ENCODE measurements at regions not wholly inside any gene's neighbourhood (a gene's known extent, or its start where the extent isn't known, plus 50 kb on each side); places are given as distances from the start of the nearest gene placed in this dataset.

- 79 to 85% (median 85%) methylated on average over 4 of the region's 4 CpGs for WGBS, 3 donors
Observed at GRCh38 chr18:67964462-67964861, 447.9 kb upstream of the DSEL start.

GRCh38 chr18:67961701-67962440 lies 445.4 kb upstream of the DSEL start:
- Histone ChIP-seq H3K27ac (no peak overlapping the region), H3K9me3 (no peaks in the 10 kb centered on the region), H3K4me1 (ENCODE audit: insufficient read depth) (no peaks in the 10 kb centered on the region), H3K36me3 (no peaks in the 10 kb centered on the region), H3K4me3 (no peak overlapping the region), H3K27me3 (no peaks in the 10 kb centered on the region)
- TF ChIP-seq CTCF (IDR thresholded peaks at IDR 0.05) = no peak
- no peak for TF ChIP-seq EP300 (IDR thresholded peaks at IDR 0.05)
- TF ChIP-seq POLR2A (IDR thresholded peaks at IDR 0.05) = no peak
- intact Hi-C loops (cut with DNase I) = no loop called here
- DNase-seq = no peak
- WGBS, 3 donors = 87 to 90% (median 88%) methylated on average over 7 of the region's 7 CpGs

More at GRCh38 chr18:67964462-67964861, 447.9 kb upstream of the DSEL start:
- Histone ChIP-seq H3K4me3 (no peak overlapping the region), H3K27me3 (no peaks in the 10 kb centered on the region), H3K9me3 (no peaks in the 10 kb centered on the region), H3K36me3 (no peaks in the 10 kb centered on the region), H3K27ac (no peak overlapping the region), H3K4me1 (ENCODE audit: insufficient read depth) (no peaks in the 10 kb centered on the region)
- TF ChIP-seq EP300 (IDR thresholded peaks at IDR 0.05) (no peak), POLR2A (IDR thresholded peaks at IDR 0.05) (no peak), CTCF (IDR thresholded peaks at IDR 0.05) (no peak)
- no peak for DNase-seq
- intact Hi-C loops (cut with DNase I) = no loop called here

DNA sequence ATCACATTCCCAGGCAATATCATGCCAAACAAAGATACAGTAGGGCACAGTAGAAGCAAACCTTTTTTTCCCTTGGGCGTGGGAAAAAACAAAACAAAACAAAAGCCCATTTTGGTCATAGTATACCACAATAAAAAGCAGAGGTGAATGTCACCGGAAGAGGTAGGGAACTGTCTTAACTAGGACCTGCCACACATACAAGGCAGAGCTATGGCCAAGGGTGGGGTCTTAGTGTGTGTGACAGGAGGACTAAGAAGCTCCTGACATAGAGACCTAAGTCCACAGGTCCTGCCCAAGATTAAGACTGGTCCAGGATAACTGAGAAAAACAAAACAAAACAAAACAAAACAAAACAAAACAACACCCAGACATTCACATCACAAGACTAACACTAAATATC lies 441.2 kb upstream of the DSEL start:
- DNase-seq = no peak
- TF ChIP-seq CTCF (IDR thresholded peaks at IDR 0.05) = no peak
- no peak for TF ChIP-seq POLR2A (IDR thresholded peaks at IDR 0.05)
- no peak for TF ChIP-seq EP300 (IDR thresholded peaks at IDR 0.05)
- intact Hi-C loops (cut with DNase I) = no loop called here
- Histone ChIP-seq H3K36me3 (no peaks in the 10 kb centered on the region), H3K27ac (no peak overlapping the region), H3K9me3 (no peaks in the 10 kb centered on the region), H3K27me3 (no peaks in the 10 kb centered on the region), H3K4me1 (ENCODE audit: insufficient read depth) (no peaks in the 10 kb centered on the region), H3K4me3 (no peak overlapping the region)
- WGBS, 3 donors = 80 to 88% (median 83%) methylated on average over 2 of the region's 2 CpGs

DNA sequence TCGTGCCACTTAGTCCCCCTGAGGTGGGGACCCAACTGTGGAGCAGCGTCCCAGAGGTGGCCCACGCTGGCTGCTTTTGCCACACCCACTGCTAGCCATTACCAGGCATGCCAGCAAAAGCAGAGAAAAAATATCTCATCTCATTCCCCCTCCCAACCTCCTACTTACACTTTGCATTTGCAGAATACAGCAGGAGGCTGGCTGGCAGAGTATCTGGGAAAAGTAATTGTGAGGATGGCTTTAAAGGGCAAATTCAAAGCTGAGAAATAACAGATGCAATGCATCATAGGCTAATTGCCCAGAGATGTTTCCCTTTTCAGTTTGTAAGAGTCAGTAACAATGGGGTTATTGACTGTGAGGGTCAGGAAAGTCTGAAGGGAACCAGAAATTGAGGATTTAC lies 438.1 kb upstream of the DSEL start:
- H3K36me3 ChIP-seq = no peaks in the 10 kb centered on the region
- WGBS, 3 donors = 32 to 37% (median 35%) methylated on average over 3 of the region's 3 CpGs
- H3K4me3 ChIP-seq = no peak overlapping the region
- no peaks in the 10 kb centered on the region for H3K9me3 ChIP-seq
- intact Hi-C loops (cut with DNase I) = no loop called here
- no peaks in the 10 kb centered on the region for H3K4me1 ChIP-seq (ENCODE audit: insufficient read depth)
- DNase-seq = no peak
- TF ChIP-seq EP300 (IDR thresholded peaks at IDR 0.05) = no peak
- TF ChIP-seq POLR2A (IDR thresholded peaks at IDR 0.05) = no peak
- TF ChIP-seq CTCF (IDR thresholded peaks at IDR 0.05) = no peak
- no peak overlapping the region for H3K27ac ChIP-seq
- H3K27me3 ChIP-seq = no peaks in the 10 kb centered on the region

All from ovary (tissue), 7 donors.